ENCODE measurements at regions not wholly inside any gene's neighbourhood (a gene's known extent, or its start where the extent isn't known, plus 50 kb on each side); places are given as distances from the start of the nearest gene placed in this dataset.

GRCh38 chr9:19564396-19565061 is 155.7 kb downstream of the ACER2 start:
- TF ChIP-seq NFYB (IDR thresholded peaks at IDR 0.05; ENCODE audit: insufficient read depth, low read depth, low read length) (no peak), ZBTB11 (CRISPR knock-in tag; IDR thresholded peaks at IDR 0.05) (no peak), CTCF (IDR thresholded peaks at IDR 0.05 in 2 of 3, conservative IDR thresholded peaks at IDR 0.05 in 1 of 3; ENCODE audit: control insufficient read depth in 2 of 3, extremely low read depth in 1 of 3, insufficient read depth in 1 of 3, low read depth in 3 of 3, low read length in 3 of 3) (no peak), SMC3 (IDR thresholded peaks at IDR 0.05; ENCODE audit: borderline replicate concordance, low read length) (no peak), MXI1 (IDR thresholded peaks at IDR 0.05; ENCODE audit: low read depth, low read length) (no peak), USF2 (IDR thresholded peaks at IDR 0.05; ENCODE audit: borderline replicate concordance, low read depth, low read length) (no peak), NBN (IDR thresholded peaks at IDR 0.05) (no peak)
